ENCODE measurements at regions not wholly inside any gene's neighbourhood (a gene's known extent, or its start where the extent isn't known, plus 50 kb on each side); places are given as distances from the start of the nearest gene placed in this dataset.

- TF ChIP-seq EZH2 (IDR thresholded peaks at IDR 0.05; ENCODE audit: insufficient read depth, poor library complexity, severe bottlenecking): no peak
- no peak for TF ChIP-seq EZH2phosphoT487 (IDR thresholded peaks at IDR 0.05; ENCODE audit: insufficient read depth, low read depth)
These were observed 67.4 kb upstream of the SIPA1L2 start for GRCh38 chr1:232697187-232697822.
